Gastroesophageal sphincter (tissue), 3 donors: ENCODE measurements at regions not wholly inside any gene's neighbourhood (a gene's known extent, or its start where the extent isn't known, plus 50 kb on each side); places are given as distances from the start of the nearest gene placed in this dataset.

Source experiments
- POLR2A ChIP-seq, 2 donors: fragments of 450-650 bp; IDR thresholded peaks; one replicate each; pipeline ENCODE4 v1.6.1; 2017; ENCODE audit warnings: antibody characterized with exemption in 2 of 2, mild to moderate bottlenecking in 2 of 2, moderate library complexity in 1 of 2
- TF ChIP-seq, protein P1 (sequence below), 4 experiments: fragments of 200-600 bp in 2 of 4; fragments of 450-650 bp in 2 of 4; sonication (generic) in 1 of 4; IDR thresholded peaks; one replicate each; pipeline ENCODE4 v1.5.1; 2017 to 2019; ENCODE audit warnings: antibody characterized with exemption in 4 of 4, mild to moderate bottlenecking in 2 of 4, moderate library complexity in 2 of 4

DNA sequence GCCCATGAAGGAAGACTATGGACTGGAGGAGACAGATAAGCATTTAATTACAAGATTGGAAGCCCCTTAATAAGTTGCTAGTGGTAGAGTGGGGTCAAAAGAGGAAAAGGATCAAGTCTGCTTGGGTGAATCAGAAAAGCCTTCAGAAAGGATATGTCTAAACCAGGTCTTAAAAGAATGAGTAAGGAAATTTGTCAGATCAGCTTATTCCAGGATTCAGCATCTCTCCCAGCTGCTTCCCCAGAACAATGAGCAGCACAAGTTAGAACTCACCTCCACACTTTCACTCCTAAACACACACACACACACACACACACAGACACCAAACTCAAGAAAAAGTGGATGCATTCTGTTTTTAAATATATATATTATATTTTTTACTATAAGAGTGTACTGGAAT, 166.5 kb downstream of the CPEB2 start:
- TF ChIP-seq, protein P1, sequence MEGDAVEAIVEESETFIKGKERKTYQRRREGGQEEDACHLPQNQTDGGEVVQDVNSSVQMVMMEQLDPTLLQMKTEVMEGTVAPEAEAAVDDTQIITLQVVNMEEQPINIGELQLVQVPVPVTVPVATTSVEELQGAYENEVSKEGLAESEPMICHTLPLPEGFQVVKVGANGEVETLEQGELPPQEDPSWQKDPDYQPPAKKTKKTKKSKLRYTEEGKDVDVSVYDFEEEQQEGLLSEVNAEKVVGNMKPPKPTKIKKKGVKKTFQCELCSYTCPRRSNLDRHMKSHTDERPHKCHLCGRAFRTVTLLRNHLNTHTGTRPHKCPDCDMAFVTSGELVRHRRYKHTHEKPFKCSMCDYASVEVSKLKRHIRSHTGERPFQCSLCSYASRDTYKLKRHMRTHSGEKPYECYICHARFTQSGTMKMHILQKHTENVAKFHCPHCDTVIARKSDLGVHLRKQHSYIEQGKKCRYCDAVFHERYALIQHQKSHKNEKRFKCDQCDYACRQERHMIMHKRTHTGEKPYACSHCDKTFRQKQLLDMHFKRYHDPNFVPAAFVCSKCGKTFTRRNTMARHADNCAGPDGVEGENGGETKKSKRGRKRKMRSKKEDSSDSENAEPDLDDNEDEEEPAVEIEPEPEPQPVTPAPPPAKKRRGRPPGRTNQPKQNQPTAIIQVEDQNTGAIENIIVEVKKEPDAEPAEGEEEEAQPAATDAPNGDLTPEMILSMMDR (IDR thresholded peaks at IDR 0.05), result no peak
- no peak for TF ChIP-seq POLR2A (IDR thresholded peaks at IDR 0.05)
